Fibroblast of skin of right quadriceps (primary cell): ENCODE measurements at regions not wholly inside any gene's neighbourhood (a gene's known extent, or its start where the extent isn't known, plus 50 kb on each side); places are given as distances from the start of the nearest gene placed in this dataset.

ENCODE experiments used
- DNase-seq: peaks from one replicate; pipeline ENCODE4 v3.0.0-alpha.2; 2013

DNA sequence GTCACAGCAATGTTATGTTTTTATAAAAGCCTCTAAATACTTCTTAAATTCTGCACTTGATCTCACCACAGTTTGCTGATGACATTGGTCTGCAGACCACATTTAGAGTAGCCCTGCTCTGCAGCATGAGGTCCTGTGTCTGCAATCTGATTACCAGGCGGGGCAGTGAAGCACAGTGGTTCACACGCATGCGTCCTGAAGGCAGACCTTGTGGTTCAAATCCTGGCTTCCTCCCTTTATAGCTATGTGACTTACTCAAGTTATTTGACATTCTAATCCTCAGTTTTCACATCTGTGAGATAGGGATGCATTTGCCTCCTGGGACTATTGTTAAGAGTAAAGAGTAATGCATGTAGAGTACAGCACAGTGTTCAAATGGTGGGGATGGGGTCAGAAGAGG is 50.3 kb downstream of the BMAL2 start:
- no peak for DNase-seq

- peak; percentile 80 for DNase-seq
These were observed 51.0 kb downstream of the BMAL2 start for GRCh38 chr12:27383429-27384260.

DNA sequence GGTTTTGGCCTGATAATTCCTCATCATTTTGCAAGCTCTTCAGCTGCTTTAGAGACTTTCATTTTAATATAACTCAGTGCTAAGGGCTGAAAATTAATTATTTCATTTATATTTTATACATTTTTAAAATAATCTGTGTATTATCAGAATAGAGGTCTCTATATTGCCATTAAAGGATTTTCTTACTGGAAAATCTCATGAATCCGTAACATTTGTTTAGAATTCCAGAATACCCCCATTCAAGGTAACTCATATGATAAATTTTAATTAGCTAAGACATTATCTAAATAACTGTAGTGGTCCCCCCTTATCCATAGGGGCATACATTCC is 51.6 kb downstream of the BMAL2 start:
- no peak for DNase-seq

DNA sequence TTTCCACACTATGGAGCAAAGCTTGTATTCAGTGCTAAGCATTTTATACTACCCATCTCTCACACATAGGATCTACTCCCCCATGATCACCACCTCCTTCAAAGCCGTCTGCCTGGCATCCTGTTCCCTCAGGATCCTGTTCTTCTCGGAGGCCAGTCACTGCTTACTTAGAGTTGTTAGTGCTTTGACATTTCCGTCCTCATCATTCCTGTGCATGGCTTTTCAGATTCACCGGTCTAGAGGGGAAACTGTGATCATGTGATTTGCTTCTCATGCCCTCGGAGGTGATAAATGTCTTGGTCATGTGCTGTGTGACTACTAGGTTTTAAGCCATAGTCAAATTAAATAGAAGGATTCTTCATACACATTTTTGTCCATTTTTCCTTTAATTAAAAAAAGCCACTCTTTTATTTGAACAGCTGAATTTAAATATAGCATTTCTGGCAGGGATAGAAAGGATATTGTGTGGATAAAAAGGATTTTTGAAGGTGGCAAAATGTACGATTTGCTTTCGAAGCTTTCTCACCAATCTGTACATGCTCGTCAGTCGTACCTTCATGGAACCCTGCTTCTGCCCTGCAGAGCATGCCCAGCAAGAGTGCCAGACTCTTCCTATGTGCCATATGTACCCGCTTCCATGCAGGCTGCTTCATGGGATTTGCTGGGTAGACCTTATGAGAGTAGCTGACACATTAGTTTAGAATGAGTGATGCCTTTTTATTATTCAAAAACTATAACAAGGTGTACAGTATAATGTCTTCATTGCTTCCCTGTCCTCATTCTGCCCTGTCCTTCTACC is 53.3 kb downstream of the BMAL2 start:
- no peak for DNase-seq

DNA sequence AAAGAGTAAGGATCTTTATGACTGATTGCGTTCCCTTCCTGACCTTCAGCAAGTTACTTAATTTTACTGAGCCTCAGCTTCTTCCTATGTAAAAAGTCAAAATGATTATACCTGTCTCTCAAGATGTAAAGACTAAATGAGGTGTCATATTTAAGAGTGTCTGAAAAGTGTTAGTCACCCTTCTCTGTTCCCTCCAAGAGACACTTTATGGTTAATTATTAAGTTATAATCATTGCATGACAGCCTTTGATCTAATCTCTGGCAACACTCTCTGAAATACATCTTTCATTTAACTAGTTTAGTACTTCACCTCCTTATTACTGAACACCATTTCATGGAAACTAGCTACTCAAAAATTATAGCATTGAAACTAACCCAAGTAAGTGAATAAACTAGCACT is 54.8 kb downstream of the BMAL2 start:
- DNase-seq, result no peak

DNA sequence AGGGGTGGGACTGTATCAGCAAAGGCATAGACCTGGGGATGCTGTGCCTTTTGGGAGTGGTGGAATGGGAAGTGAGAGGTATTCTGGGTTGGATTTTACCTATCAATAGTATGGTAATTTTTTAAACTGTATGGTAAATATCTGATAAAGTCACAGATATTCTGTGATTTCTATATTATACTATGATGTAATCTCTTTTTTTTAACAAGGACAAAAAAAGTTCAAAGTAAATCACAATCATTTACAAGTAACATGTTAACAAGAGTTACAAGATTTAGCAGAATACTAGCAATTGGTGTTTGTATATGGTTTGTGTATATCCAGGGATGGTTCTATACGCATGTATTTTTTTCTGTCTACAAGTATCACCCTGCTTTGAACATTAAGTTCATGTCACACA is 56.0 kb downstream of the BMAL2 start:
- DNase-seq, result no peak

DNA sequence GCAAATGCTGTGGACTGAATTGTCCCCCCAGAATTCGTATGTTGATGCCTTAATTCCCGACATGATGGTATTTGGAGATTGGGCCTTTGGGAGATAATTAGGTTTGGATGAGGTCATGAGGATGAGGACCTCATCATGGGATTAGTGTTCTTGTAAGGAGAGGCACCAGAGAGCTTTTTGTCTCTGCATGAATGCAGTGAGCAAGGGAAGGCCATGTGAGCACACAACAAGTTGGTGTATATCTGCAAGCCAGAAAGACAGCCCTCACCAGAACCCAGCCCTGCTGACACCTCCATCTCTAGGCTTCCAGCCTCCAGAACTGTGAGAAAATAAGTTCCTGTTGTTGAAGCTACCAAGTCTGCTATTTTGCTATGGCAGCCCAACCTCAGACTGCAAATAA is 51.9 kb upstream of the SMCO2 start:
- DNase-seq, result no peak

- no peak for DNase-seq
These were observed 50.2 kb upstream of the SMCO2 start for GRCh38 chr12:27396216-27396815.
